ENCODE measurements at regions not wholly inside any gene's neighbourhood (a gene's known extent, or its start where the extent isn't known, plus 50 kb on each side); places are given as distances from the start of the nearest gene placed in this dataset.
"Not testable (repeated sequence)": the region's sequence is repeated elsewhere in the genome, so short reads cannot be mapped to it uniquely, and the experiment has no call there.

GRCh38 chr21:28099001-28099705 lies 893.5 kb downstream of the LTN1 start:
- DNase-seq, result no peak

GRCh38 chr21:28091466-28091865 lies 901.2 kb downstream of the LTN1 start:
- DNase-seq, result no peak

GRCh38 chr21:28090546-28090945 lies 902.1 kb downstream of the LTN1 start:
- DNase-seq, result no peak

GRCh38 chr21:28089599-28090441 lies 902.9 kb downstream of the LTN1 start:
- no peak for DNase-seq

- DNase-seq, result no peak
These were observed 905.7 kb downstream of the LTN1 start for GRCh38 chr21:28086861-28087581.

GRCh38 chr21:28084951-28085350 lies 907.7 kb downstream of the LTN1 start:
- DNase-seq, result no peak

- no peak for DNase-seq
These were observed 909.3 kb downstream of the LTN1 start for GRCh38 chr21:28083350-28083749.

- DNase-seq, result no peak
These were observed 914.6 kb downstream of the LTN1 start for GRCh38 chr21:28078126-28078525.

- DNase-seq, result no peak
These were observed 918.0 kb downstream of the LTN1 start for GRCh38 chr21:28074676-28075075.

- no peak for DNase-seq
These were observed 920.1 kb downstream of the LTN1 start for GRCh38 chr21:28072601-28073000.

- no peak for DNase-seq
These were observed 923.2 kb downstream of the LTN1 start for GRCh38 chr21:28069450-28069923.

GRCh38 chr21:28068455-28069358 lies 924.0 kb downstream of the LTN1 start:
- DNase-seq, result no peak

GRCh38 chr21:28066596-28067387 lies 925.9 kb downstream of the LTN1 start:
- no peak for DNase-seq

- DNase-seq, result no peak
These were observed 926.6 kb downstream of the LTN1 start for GRCh38 chr21:28066076-28066475.

GRCh38 chr21:28063241-28064216 lies 929.1 kb downstream of the LTN1 start:
- no peak for DNase-seq

- not testable (repeated sequence) for DNase-seq
These were observed 939.7 kb downstream of the LTN1 start for GRCh38 chr21:28052956-28053355.

- DNase-seq, result not testable (repeated sequence)
These were observed 941.0 kb downstream of the LTN1 start for GRCh38 chr21:28051649-28052048.

GRCh38 chr21:28035692-28036091 lies 957.0 kb downstream of the LTN1 start:
- not testable (repeated sequence) for DNase-seq

- DNase-seq, result not testable (repeated sequence)
These were observed 957.8 kb downstream of the LTN1 start for GRCh38 chr21:28034916-28035315.

GRCh38 chr21:28034334-28034733 lies 958.3 kb downstream of the LTN1 start:
- DNase-seq, result not testable (repeated sequence)
